D721Med (cell line): ENCODE measurements at regions not wholly inside any gene's neighbourhood (a gene's known extent, or its start where the extent isn't known, plus 50 kb on each side); places are given as distances from the start of the nearest gene placed in this dataset.

Experiments used
- DNase-seq: peaks from one replicate; pipeline ENCODE4 v3.0.0; 2011; ENCODE audit warnings: low spot score; ENCODE audit not compliant: insufficient read length
- FAIRE-seq: peaks from 2 replicates; lab custom pipeline; 2011; peaks lifted over from hg19 to GRCh38; lab: Jason Lieb, UNC
- TF ChIP-seq, protein P1 (sequence below): IDR thresholded peaks from 2 replicates; pipeline ENCODE4 v1.5.1; 2012; ENCODE audit warnings: mild to moderate bottlenecking, control low read depth; ENCODE audit not compliant: insufficient read depth; ENCODE audit errors: missing control alignments

GRCh38 chr2:104648376-104648775, 205.5 kb upstream of the POU3F3 start:
- FAIRE-seq = no peak
- TF ChIP-seq, protein P1, sequence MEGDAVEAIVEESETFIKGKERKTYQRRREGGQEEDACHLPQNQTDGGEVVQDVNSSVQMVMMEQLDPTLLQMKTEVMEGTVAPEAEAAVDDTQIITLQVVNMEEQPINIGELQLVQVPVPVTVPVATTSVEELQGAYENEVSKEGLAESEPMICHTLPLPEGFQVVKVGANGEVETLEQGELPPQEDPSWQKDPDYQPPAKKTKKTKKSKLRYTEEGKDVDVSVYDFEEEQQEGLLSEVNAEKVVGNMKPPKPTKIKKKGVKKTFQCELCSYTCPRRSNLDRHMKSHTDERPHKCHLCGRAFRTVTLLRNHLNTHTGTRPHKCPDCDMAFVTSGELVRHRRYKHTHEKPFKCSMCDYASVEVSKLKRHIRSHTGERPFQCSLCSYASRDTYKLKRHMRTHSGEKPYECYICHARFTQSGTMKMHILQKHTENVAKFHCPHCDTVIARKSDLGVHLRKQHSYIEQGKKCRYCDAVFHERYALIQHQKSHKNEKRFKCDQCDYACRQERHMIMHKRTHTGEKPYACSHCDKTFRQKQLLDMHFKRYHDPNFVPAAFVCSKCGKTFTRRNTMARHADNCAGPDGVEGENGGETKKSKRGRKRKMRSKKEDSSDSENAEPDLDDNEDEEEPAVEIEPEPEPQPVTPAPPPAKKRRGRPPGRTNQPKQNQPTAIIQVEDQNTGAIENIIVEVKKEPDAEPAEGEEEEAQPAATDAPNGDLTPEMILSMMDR = no peak
- no peak for DNase-seq

- TF ChIP-seq, protein P1 = no peak
- FAIRE-seq = no peak
- DNase-seq = no peak
Observed at GRCh38 chr2:104649866-104650265, 204.0 kb upstream of the POU3F3 start.

- FAIRE-seq (no peak), DNase-seq (no peak)
- TF ChIP-seq, protein P1 = no peak
Observed at GRCh38 chr2:104650405-104650996, 203.4 kb upstream of the POU3F3 start.

- DNase-seq (no peak), FAIRE-seq (no peak)
- TF ChIP-seq, protein P1 = no peak
Observed at GRCh38 chr2:104654811-104655210, 199.1 kb upstream of the POU3F3 start.

DNA sequence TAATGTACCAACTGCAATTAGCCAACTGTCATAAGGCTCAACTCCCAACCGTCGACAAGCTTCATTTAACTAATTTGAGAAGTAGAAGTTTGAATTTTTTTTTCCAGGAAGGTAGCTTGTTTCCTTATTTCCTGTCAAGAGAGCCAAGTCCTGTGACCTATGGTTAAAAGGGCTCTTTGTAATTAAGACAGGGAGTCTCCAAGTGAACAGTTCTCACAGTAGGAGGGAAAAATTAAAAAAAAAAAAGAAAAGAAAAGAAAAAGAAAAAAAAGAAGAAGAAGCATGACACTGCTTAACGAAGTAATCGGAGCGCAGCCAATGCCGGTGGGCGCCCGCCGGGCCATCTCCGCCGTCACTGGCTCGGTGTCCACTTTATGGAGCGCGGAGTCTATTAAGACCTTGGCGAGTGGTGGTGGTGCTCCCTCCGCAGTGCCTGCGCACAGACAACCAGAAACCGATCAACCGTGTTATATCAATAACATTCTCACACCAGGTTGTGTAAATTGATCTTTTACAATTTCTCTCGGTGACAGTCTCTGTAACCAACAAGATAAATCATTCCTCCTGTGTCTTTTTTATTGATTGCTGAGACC, 197.2 kb upstream of the POU3F3 start:
- FAIRE-seq = no peak
- TF ChIP-seq, protein P1 = no peak

GRCh38 chr2:104658144-104658835, 195.6 kb upstream of the POU3F3 start:
- TF ChIP-seq, protein P1 = no peak
- DNase-seq = no peak
- no peak for FAIRE-seq

More for the DNA sequence above, 197.2 kb upstream of the POU3F3 start:
- no peak for DNase-seq
